ENCODE measurements at regions not wholly inside any gene's neighbourhood (a gene's known extent, or its start where the extent isn't known, plus 50 kb on each side); places are given as distances from the start of the nearest gene placed in this dataset.
"Not testable (repeated sequence)": the region's sequence is repeated elsewhere in the genome, so short reads cannot be mapped to it uniquely, and the experiment has no call there.

DNA sequence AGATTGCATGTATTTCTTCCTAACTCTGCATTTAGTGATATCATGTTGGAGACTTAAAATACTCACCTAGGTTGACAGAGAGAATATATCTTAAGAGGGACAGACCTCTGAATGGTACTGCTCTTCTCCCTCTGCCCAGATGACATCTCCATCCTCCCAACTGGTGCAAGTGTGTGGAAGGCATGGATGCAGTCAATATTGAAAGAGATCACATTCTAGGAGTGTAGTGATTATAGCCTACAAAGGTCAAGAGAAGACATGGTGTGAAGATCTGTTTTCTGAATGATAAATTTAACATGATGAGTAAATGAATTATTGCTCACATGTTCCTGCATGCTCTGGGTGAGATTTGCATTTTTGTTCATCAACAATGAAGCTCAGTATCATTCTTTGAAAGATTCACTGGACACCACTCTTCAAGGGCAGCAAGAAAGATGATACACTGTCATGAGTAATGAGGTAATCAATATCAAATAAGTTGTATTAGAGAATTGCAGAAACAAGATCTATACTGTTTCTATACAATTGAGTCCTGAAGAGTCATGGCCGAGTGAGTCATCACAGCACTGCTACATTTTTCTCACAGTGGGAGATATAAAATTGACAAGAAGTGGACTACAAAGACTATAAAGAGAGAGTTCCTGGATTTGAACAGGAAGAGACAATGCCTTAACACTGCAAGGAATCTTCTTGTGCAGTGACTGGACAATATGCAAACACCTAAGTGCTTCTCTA, 183.3 kb upstream of the KRR1 start:
- intact Hi-C loops (cut with DNase I): no loop called here
- Histone ChIP-seq H3K4me1 (peaks cover 3% of the 10 kb centered on the region), H3K9me3 (no peaks in the 10 kb centered on the region), H3K4me3 (no peak overlapping the region), H3K27me3 (no peaks in the 10 kb centered on the region), H3K27ac (no peak overlapping the region), H3K36me3 (replicated peaks in 1 of 2; ENCODE audit: insufficient read depth in 1 of 2, low read depth in 2 of 2) (no peaks in the 10 kb centered on the region)
- ATAC-seq (no peak), DNase-seq (no peak)
- 91 to 93% methylated on average over 1 of the region's 1 CpG for WGBS, 2 donors
- TF ChIP-seq POLR2A (IDR thresholded peaks at IDR 0.05): no peak
- TF ChIP-seq, protein P1, sequence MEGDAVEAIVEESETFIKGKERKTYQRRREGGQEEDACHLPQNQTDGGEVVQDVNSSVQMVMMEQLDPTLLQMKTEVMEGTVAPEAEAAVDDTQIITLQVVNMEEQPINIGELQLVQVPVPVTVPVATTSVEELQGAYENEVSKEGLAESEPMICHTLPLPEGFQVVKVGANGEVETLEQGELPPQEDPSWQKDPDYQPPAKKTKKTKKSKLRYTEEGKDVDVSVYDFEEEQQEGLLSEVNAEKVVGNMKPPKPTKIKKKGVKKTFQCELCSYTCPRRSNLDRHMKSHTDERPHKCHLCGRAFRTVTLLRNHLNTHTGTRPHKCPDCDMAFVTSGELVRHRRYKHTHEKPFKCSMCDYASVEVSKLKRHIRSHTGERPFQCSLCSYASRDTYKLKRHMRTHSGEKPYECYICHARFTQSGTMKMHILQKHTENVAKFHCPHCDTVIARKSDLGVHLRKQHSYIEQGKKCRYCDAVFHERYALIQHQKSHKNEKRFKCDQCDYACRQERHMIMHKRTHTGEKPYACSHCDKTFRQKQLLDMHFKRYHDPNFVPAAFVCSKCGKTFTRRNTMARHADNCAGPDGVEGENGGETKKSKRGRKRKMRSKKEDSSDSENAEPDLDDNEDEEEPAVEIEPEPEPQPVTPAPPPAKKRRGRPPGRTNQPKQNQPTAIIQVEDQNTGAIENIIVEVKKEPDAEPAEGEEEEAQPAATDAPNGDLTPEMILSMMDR (IDR thresholded peaks at IDR 0.05): no peak

DNA sequence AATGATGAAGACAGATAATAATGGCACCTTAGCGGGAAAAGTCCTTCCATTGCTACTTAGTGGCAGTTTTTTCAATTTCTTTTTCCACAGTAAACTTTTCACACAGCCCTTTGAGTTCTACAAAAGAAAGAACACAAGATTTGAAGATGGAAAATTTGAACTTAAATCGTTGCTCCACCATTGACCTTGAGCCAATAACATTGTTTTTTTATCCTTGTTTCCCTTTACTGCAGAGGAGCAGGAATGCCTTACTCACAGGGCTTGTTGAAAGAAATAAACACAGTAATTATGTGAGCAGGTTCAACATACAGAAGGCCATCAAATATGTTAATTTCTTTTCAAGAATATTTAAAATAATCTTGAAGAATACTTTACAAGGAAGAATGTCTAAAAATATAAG, 181.5 kb upstream of the KRR1 start:
- no peak overlapping the region for H3K27ac ChIP-seq
- H3K4me3 ChIP-seq: no peak overlapping the region
- ATAC-seq (no peak), DNase-seq (no peak)
- H3K4me1 ChIP-seq: no peaks in the 10 kb centered on the region
- H3K36me3 ChIP-seq (replicated peaks in 1 of 2; ENCODE audit: insufficient read depth in 1 of 2, low read depth in 2 of 2): no peaks in the 10 kb centered on the region
- intact Hi-C loops (cut with DNase I): no loop called here
- no peaks in the 10 kb centered on the region for H3K9me3 ChIP-seq
- 54 to 57% methylated on average over 2 of the region's 2 CpGs for WGBS, 2 donors
- TF ChIP-seq, protein P1 (IDR thresholded peaks at IDR 0.05): no peak
- no peak for TF ChIP-seq POLR2A (IDR thresholded peaks at IDR 0.05)
- H3K27me3 ChIP-seq: no peaks in the 10 kb centered on the region

DNA sequence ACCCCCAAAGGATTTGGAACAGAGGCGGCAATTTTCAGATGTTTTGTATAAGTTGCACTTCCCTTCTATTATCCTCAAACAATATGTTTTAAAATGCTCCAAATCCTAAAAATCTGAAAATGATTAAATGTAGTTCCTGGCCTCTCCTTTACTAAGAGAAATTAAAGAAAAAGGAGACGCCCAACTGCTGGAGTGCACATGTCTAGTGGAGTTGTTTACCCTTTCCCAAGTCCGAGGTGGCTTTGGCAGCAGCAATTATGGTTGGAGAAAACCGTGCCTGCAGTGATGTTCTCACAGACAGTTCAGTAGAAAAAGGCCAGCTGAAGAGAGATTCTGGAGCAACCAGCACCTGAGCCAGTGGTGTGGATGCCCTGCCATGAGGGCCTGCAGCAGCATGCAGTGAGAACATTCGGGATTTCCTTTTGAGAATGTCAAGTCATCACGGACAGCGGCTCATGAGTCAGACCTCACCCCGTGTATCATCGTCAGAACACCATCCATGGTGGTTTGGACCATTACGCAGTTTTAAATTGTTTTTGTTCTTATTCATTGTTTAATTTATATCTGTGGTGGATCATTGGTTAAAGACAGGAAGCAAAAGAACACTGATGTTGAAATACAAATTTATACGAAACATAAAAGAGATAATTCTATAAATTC, 179.0 kb upstream of the KRR1 start:
- no peak for ATAC-seq
- Histone ChIP-seq H3K9me3 (no peaks in the 10 kb centered on the region), H3K4me1 (no peaks in the 10 kb centered on the region), H3K27me3 (no peaks in the 10 kb centered on the region), H3K27ac (no peak overlapping the region), H3K4me3 (no peak overlapping the region), H3K36me3 (replicated peaks in 1 of 2; ENCODE audit: insufficient read depth in 1 of 2, low read depth in 2 of 2) (no peaks in the 10 kb centered on the region)
- 82 to 87% methylated on average over 11 of the region's 11 CpGs for WGBS, 2 donors
- intact Hi-C loops (cut with DNase I): no loop called here
- DNase-seq: no peak
- TF ChIP-seq POLR2A (IDR thresholded peaks at IDR 0.05): no peak
- TF ChIP-seq, protein P1 (IDR thresholded peaks at IDR 0.05): no peak

DNA sequence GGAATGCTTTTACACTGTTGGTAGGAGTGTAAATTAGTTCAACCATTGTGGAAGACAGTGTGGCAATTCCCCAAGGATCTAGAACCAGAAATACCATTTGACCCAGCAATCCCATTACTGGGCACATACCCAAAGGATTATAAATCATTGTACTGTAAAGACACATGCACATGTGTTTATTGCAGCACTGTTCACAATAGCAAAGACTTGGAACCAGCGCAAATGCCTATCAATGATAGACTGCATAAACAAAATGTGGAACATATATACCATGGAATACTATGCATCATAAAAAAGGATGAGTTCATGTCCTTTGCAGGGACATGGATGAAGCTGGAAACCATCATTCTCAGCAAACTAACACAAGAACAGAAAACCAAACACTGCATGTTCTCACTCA, 174.8 kb upstream of the KRR1 start:
- H3K9me3 ChIP-seq; DNase-seq; intact Hi-C loops (cut with DNase I); H3K36me3 ChIP-seq (replicated peaks in 1 of 2; ENCODE audit: insufficient read depth in 1 of 2, low read depth in 2 of 2); H3K4me3 ChIP-seq; ATAC-seq; H3K4me1 ChIP-seq; H3K27me3 ChIP-seq; H3K27ac ChIP-seq: not testable (repeated sequence)
- WGBS, 2 donors: 26 to 40% methylated on average over 1 of the region's 1 CpG

DNA sequence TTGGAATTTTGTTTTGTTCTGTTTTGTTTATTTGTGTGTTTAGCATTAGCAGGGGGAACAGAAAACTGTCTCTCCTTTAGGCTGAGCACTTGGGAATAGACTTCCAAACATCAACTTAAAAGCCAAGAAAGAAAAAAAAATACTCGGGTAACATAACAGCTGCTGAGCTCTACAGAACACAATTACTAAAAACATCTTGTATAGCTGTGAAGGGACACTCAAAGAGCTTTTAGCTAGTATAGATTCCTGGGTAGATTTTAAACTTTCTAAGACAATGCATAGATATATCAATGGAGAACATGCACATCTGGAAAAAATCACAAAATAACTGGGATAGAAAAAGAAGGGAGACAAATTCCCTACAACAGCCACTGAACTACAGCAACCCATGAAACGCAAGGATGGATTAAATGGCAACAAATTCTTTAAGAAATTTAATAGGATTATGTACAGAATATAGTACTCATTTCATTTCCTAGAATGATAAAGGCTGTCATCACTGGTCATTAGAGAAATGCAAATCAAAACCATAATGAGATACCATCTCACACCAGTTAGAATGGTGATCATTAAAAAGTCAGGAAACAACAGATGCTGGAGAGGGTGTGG, 174.3 kb upstream of the KRR1 start:
- Histone ChIP-seq H3K4me3 (no peak overlapping the region), H3K36me3 (replicated peaks in 1 of 2; ENCODE audit: insufficient read depth in 1 of 2, low read depth in 2 of 2) (no peaks in the 10 kb centered on the region), H3K4me1 (no peaks in the 10 kb centered on the region), H3K9me3 (no peaks in the 10 kb centered on the region), H3K27me3 (no peaks in the 10 kb centered on the region), H3K27ac (no peak overlapping the region)
- TF ChIP-seq POLR2A (IDR thresholded peaks at IDR 0.05): no peak
- TF ChIP-seq, protein P1 (IDR thresholded peaks at IDR 0.05): no peak
- intact Hi-C loops (cut with DNase I): no loop called here
- DNase-seq: no peak
- 62 to 68% methylated on average over 2 of the region's 2 CpGs for WGBS, 2 donors
- ATAC-seq: no peak

Measured in body of pancreas (tissue), 4 donors.